ENCODE measurements at regions not wholly inside any gene's neighbourhood (a gene's known extent, or its start where the extent isn't known, plus 50 kb on each side); places are given as distances from the start of the nearest gene placed in this dataset.
"Not testable (repeated sequence)": the region's sequence is repeated elsewhere in the genome, so short reads cannot be mapped to it uniquely, and the experiment has no call there.

GRCh38 chr2:84026818-84027217 is 432.3 kb downstream of the SUCLG1 start:
- no peaks in the 10 kb centered on the region for H3K27me3 ChIP-seq (ENCODE audit: insufficient read depth, low read length)
- no peak overlapping the region for H3K27ac ChIP-seq (ENCODE audit: low read depth, low read length)
- H3K36me3 ChIP-seq (ENCODE audit: insufficient read depth, low read length): no peaks in the 10 kb centered on the region
- H3K4me3 ChIP-seq (ENCODE audit: low read depth, low read length): no peak overlapping the region
- no peaks in the 10 kb centered on the region for H3K79me2 ChIP-seq (ENCODE audit: control insufficient read depth, insufficient read depth, low read length, unreplicated experiment)
- no peaks in the 10 kb centered on the region for H3K4me1 ChIP-seq (ENCODE audit: control insufficient read depth, insufficient read depth, low read length, unreplicated experiment)
- H2AFZ ChIP-seq (ENCODE audit: low read length, unreplicated experiment): no peak overlapping the region

GRCh38 chr2:84022810-84023431 is 436.2 kb downstream of the SUCLG1 start:
- H3K27ac ChIP-seq (ENCODE audit: low read depth, low read length): no peak overlapping the region
- H3K4me3 ChIP-seq (ENCODE audit: low read depth, low read length): no peak overlapping the region
- no peaks in the 10 kb centered on the region for H3K79me2 ChIP-seq (ENCODE audit: control insufficient read depth, insufficient read depth, low read length, unreplicated experiment)
- H3K27me3 ChIP-seq (ENCODE audit: insufficient read depth, low read length): no peaks in the 10 kb centered on the region
- no peaks in the 10 kb centered on the region for H3K36me3 ChIP-seq (ENCODE audit: insufficient read depth, low read length)
- H2AFZ ChIP-seq (ENCODE audit: low read length, unreplicated experiment): no peak overlapping the region
- no peaks in the 10 kb centered on the region for H3K4me1 ChIP-seq (ENCODE audit: control insufficient read depth, insufficient read depth, low read length, unreplicated experiment)

- H3K27me3 ChIP-seq (ENCODE audit: insufficient read depth, low read length): no peaks in the 10 kb centered on the region
- H3K36me3 ChIP-seq (ENCODE audit: insufficient read depth, low read length): no peaks in the 10 kb centered on the region
- H3K4me1 ChIP-seq (ENCODE audit: control insufficient read depth, insufficient read depth, low read length, unreplicated experiment): no peaks in the 10 kb centered on the region
- H3K4me3 ChIP-seq (ENCODE audit: low read depth, low read length): no peak overlapping the region
- H3K27ac ChIP-seq (ENCODE audit: low read depth, low read length): no peak overlapping the region
- no peak overlapping the region for H2AFZ ChIP-seq (ENCODE audit: low read length, unreplicated experiment)
- H3K79me2 ChIP-seq (ENCODE audit: control insufficient read depth, insufficient read depth, low read length, unreplicated experiment): no peaks in the 10 kb centered on the region
Measured at GRCh38 chr2:84017010-84017409, 442.1 kb downstream of the SUCLG1 start.

GRCh38 chr2:84016183-84016582 is 442.9 kb downstream of the SUCLG1 start:
- Histone ChIP-seq H2AFZ (ENCODE audit: low read length, unreplicated experiment) (no peak overlapping the region), H3K36me3 (ENCODE audit: insufficient read depth, low read length) (no peaks in the 10 kb centered on the region), H3K79me2 (ENCODE audit: control insufficient read depth, insufficient read depth, low read length, unreplicated experiment) (no peaks in the 10 kb centered on the region), H3K4me1 (ENCODE audit: control insufficient read depth, insufficient read depth, low read length, unreplicated experiment) (no peaks in the 10 kb centered on the region), H3K27ac (ENCODE audit: low read depth, low read length) (no peak overlapping the region), H3K27me3 (ENCODE audit: insufficient read depth, low read length) (no peaks in the 10 kb centered on the region), H3K4me3 (ENCODE audit: low read depth, low read length) (no peak overlapping the region)

- H2AFZ ChIP-seq (ENCODE audit: low read length, unreplicated experiment): no peak overlapping the region
- no peaks in the 10 kb centered on the region for H3K4me1 ChIP-seq (ENCODE audit: control insufficient read depth, insufficient read depth, low read length, unreplicated experiment)
- no peaks in the 10 kb centered on the region for H3K79me2 ChIP-seq (ENCODE audit: control insufficient read depth, insufficient read depth, low read length, unreplicated experiment)
- no peak overlapping the region for H3K4me3 ChIP-seq (ENCODE audit: low read depth, low read length)
- H3K27me3 ChIP-seq (ENCODE audit: insufficient read depth, low read length): no peaks in the 10 kb centered on the region
- no peaks in the 10 kb centered on the region for H3K36me3 ChIP-seq (ENCODE audit: insufficient read depth, low read length)
- no peak overlapping the region for H3K27ac ChIP-seq (ENCODE audit: low read depth, low read length)
Measured at GRCh38 chr2:83997889-83998288, 461.2 kb downstream of the SUCLG1 start.

- H3K27ac ChIP-seq (ENCODE audit: low read depth, low read length): no peak overlapping the region
- no peaks in the 10 kb centered on the region for H3K4me1 ChIP-seq (ENCODE audit: control insufficient read depth, insufficient read depth, low read length, unreplicated experiment)
- H3K36me3 ChIP-seq (ENCODE audit: insufficient read depth, low read length): no peaks in the 10 kb centered on the region
- no peaks in the 10 kb centered on the region for H3K27me3 ChIP-seq (ENCODE audit: insufficient read depth, low read length)
- no peak overlapping the region for H3K4me3 ChIP-seq (ENCODE audit: low read depth, low read length)
- H3K79me2 ChIP-seq (ENCODE audit: control insufficient read depth, insufficient read depth, low read length, unreplicated experiment): no peaks in the 10 kb centered on the region
- H2AFZ ChIP-seq (ENCODE audit: low read length, unreplicated experiment): no peak overlapping the region
Measured at GRCh38 chr2:83994633-83995179, 464.4 kb downstream of the SUCLG1 start.

GRCh38 chr2:83993873-83994632 is 465.0 kb downstream of the SUCLG1 start:
- H2AFZ ChIP-seq (ENCODE audit: low read length, unreplicated experiment): no peak overlapping the region

GRCh38 chr2:83991992-83992391 is 467.1 kb downstream of the SUCLG1 start:
- H3K27ac ChIP-seq (ENCODE audit: low read depth, low read length): no peak overlapping the region
- no peak overlapping the region for H2AFZ ChIP-seq (ENCODE audit: low read length, unreplicated experiment)
- H3K36me3 ChIP-seq (ENCODE audit: insufficient read depth, low read length): no peaks in the 10 kb centered on the region
- H3K27me3 ChIP-seq (ENCODE audit: insufficient read depth, low read length): no peaks in the 10 kb centered on the region
- H3K4me3 ChIP-seq (ENCODE audit: low read depth, low read length): no peak overlapping the region
- H3K79me2 ChIP-seq (ENCODE audit: control insufficient read depth, insufficient read depth, low read length, unreplicated experiment): no peaks in the 10 kb centered on the region
- no peaks in the 10 kb centered on the region for H3K4me1 ChIP-seq (ENCODE audit: control insufficient read depth, insufficient read depth, low read length, unreplicated experiment)

More at GRCh38 chr2:83993873-83994632, 465.0 kb downstream of the SUCLG1 start:
- no peak overlapping the region for H3K27ac ChIP-seq (ENCODE audit: low read depth, low read length)
- no peaks in the 10 kb centered on the region for H3K4me1 ChIP-seq (ENCODE audit: control insufficient read depth, insufficient read depth, low read length, unreplicated experiment)
- no peak overlapping the region for H3K4me3 ChIP-seq (ENCODE audit: low read depth, low read length)
- no peaks in the 10 kb centered on the region for H3K27me3 ChIP-seq (ENCODE audit: insufficient read depth, low read length)
- no peaks in the 10 kb centered on the region for H3K79me2 ChIP-seq (ENCODE audit: control insufficient read depth, insufficient read depth, low read length, unreplicated experiment)
- H3K36me3 ChIP-seq (ENCODE audit: insufficient read depth, low read length): no peaks in the 10 kb centered on the region

- Histone ChIP-seq H2AFZ (ENCODE audit: low read length, unreplicated experiment) (no peak overlapping the region), H3K4me3 (ENCODE audit: low read depth, low read length) (no peak overlapping the region), H3K27me3 (ENCODE audit: insufficient read depth, low read length) (no peaks in the 10 kb centered on the region), H3K4me1 (ENCODE audit: control insufficient read depth, insufficient read depth, low read length, unreplicated experiment) (no peaks in the 10 kb centered on the region), H3K27ac (ENCODE audit: low read depth, low read length) (no peak overlapping the region), H3K79me2 (ENCODE audit: control insufficient read depth, insufficient read depth, low read length, unreplicated experiment) (no peaks in the 10 kb centered on the region), H3K36me3 (ENCODE audit: insufficient read depth, low read length) (no peaks in the 10 kb centered on the region)
Measured at GRCh38 chr2:83990636-83991035, 468.4 kb downstream of the SUCLG1 start.

- H3K79me2 ChIP-seq (ENCODE audit: control insufficient read depth, insufficient read depth, low read length, unreplicated experiment); H3K4me3 ChIP-seq (ENCODE audit: low read depth, low read length); H2AFZ ChIP-seq (ENCODE audit: low read length, unreplicated experiment); H3K27ac ChIP-seq (ENCODE audit: low read depth, low read length); H3K4me1 ChIP-seq (ENCODE audit: control insufficient read depth, insufficient read depth, low read length, unreplicated experiment); H3K36me3 ChIP-seq (ENCODE audit: insufficient read depth, low read length); H3K27me3 ChIP-seq (ENCODE audit: insufficient read depth, low read length): not testable (repeated sequence)
Measured at GRCh38 chr2:83976628-83977027, 482.5 kb downstream of the SUCLG1 start.

GRCh38 chr2:83972128-83972527 is 487.0 kb downstream of the SUCLG1 start:
- Histone ChIP-seq H3K36me3 (ENCODE audit: insufficient read depth, low read length) (no peaks in the 10 kb centered on the region), H3K79me2 (ENCODE audit: control insufficient read depth, insufficient read depth, low read length, unreplicated experiment) (no peaks in the 10 kb centered on the region), H3K4me1 (ENCODE audit: control insufficient read depth, insufficient read depth, low read length, unreplicated experiment) (no peaks in the 10 kb centered on the region), H2AFZ (ENCODE audit: low read length, unreplicated experiment) (no peak overlapping the region), H3K27ac (ENCODE audit: low read depth, low read length) (no peak overlapping the region), H3K27me3 (ENCODE audit: insufficient read depth, low read length) (no peaks in the 10 kb centered on the region), H3K4me3 (ENCODE audit: low read depth, low read length) (no peak overlapping the region)
